ENCODE measurements at regions not wholly inside any gene's neighbourhood (a gene's known extent, or its start where the extent isn't known, plus 50 kb on each side); places are given as distances from the start of the nearest gene placed in this dataset.

- no peak overlapping the region for H2AFZ ChIP-seq (ENCODE audit: low read depth, low read length, poor library complexity, severe bottlenecking)
- BruUV-seq (replicated peaks): no TSS peak
- no peak overlapping the region for H3K4me3 ChIP-seq (replicated peaks in 1 of 2; ENCODE audit: low read depth in 1 of 2, low read length in 2 of 2)
- no peak overlapping the region for H3K27ac ChIP-seq (ENCODE audit: low read depth, low read length)
- H3K36me3 ChIP-seq (ENCODE audit: control insufficient read depth in 1 of 2, insufficient read depth in 2 of 2, low read length in 2 of 2): no peaks in the 10 kb centered on the region
- H3K9me3 ChIP-seq (ENCODE audit: control insufficient read depth in 1 of 2, insufficient read depth in 1 of 2, low read depth in 1 of 2, low read length in 2 of 2): peaks cover 5 to 10% of the 10 kb centered on the region in 2 experiments; a peak in 1 of 4 replicates
- ChIA-PET CTCF (no interaction called here), RAD21 (ENCODE audit: low non-redundant PET in 1 of 2, low total read pairs in 2 of 2, uncharacterized antibody in 2 of 2, unreplicated experiment in 2 of 2) (no interaction called here), POLR2A (no interaction called here)
- TF ChIP-seq, protein P1, sequence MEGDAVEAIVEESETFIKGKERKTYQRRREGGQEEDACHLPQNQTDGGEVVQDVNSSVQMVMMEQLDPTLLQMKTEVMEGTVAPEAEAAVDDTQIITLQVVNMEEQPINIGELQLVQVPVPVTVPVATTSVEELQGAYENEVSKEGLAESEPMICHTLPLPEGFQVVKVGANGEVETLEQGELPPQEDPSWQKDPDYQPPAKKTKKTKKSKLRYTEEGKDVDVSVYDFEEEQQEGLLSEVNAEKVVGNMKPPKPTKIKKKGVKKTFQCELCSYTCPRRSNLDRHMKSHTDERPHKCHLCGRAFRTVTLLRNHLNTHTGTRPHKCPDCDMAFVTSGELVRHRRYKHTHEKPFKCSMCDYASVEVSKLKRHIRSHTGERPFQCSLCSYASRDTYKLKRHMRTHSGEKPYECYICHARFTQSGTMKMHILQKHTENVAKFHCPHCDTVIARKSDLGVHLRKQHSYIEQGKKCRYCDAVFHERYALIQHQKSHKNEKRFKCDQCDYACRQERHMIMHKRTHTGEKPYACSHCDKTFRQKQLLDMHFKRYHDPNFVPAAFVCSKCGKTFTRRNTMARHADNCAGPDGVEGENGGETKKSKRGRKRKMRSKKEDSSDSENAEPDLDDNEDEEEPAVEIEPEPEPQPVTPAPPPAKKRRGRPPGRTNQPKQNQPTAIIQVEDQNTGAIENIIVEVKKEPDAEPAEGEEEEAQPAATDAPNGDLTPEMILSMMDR (IDR thresholded peaks at IDR 0.05 in 2 of 3, conservative IDR thresholded peaks at IDR 0.05 in 1 of 3; ENCODE audit: borderline replicate concordance in 1 of 3, insufficient read depth in 1 of 3, low read depth in 2 of 3, low read length in 2 of 3): no peak
- TF ChIP-seq YY1 (IDR thresholded peaks at IDR 0.05; ENCODE audit: extremely low read depth, insufficient replicate concordance, low read depth, low read length) (no peak), POLR2AphosphoS5 (IDR thresholded peaks at IDR 0.05; ENCODE audit: low read depth, low read length) (no peak), ZNF274 (IDR thresholded peaks at IDR 0.05; ENCODE audit: low read depth, low read length) (no peak), CBX3 (IDR thresholded peaks at IDR 0.05; ENCODE audit: low read depth) (no peak), SRF (IDR thresholded peaks at IDR 0.05; ENCODE audit: low read depth) (no peak)
- intact Hi-C loops (cut with micrococcal nuclease): no loop called here
- H3K4me2 ChIP-seq (ENCODE audit: low read length): no peak overlapping the region
- peaks cover 0 to 3% of the 10 kb centered on the region in 2 experiments; a peak in 1 of 4 replicates for H3K4me1 ChIP-seq (ENCODE audit: control insufficient read depth in 1 of 2, insufficient read depth in 2 of 2, low read length in 2 of 2)
- no peaks in the 10 kb centered on the region for H3K27me3 ChIP-seq (ENCODE audit: insufficient read depth, low read length)
- no peak for ATAC-seq
- H3K9me2 ChIP-seq (ENCODE audit: insufficient read depth): no peaks in the 10 kb centered on the region
- no peaks in the 10 kb centered on the region for H4K20me1 ChIP-seq (ENCODE audit: insufficient read depth)
- H3K9ac ChIP-seq (ENCODE audit: low read length): no peak overlapping the region
- DNase-seq (ENCODE audit: low read depth, low spot score): no peak
- H3K79me2 ChIP-seq (ENCODE audit: insufficient read depth, low read length): no peaks in the 10 kb centered on the region
Measured at GRCh38 chr9:18238752-18239447, 235.1 kb upstream of the ADAMTSL1 start.

GRCh38 chr9:18240213-18240612 is 233.7 kb upstream of the ADAMTSL1 start:
- Histone ChIP-seq H2AFZ (ENCODE audit: low read depth, low read length, poor library complexity, severe bottlenecking) (no peak overlapping the region), H4K20me1 (ENCODE audit: insufficient read depth) (no peaks in the 10 kb centered on the region), H3K4me2 (ENCODE audit: low read length) (no peak overlapping the region), H3K36me3 (ENCODE audit: control insufficient read depth in 1 of 2, insufficient read depth in 2 of 2, low read length in 2 of 2) (no peaks in the 10 kb centered on the region), H3K9me3 (ENCODE audit: control insufficient read depth in 1 of 2, insufficient read depth in 1 of 2, low read depth in 1 of 2, low read length in 2 of 2) (peaks cover 5 to 10% of the 10 kb centered on the region in 2 experiments; a peak in 1 of 4 replicates), H3K4me1 (ENCODE audit: control insufficient read depth in 1 of 2, insufficient read depth in 2 of 2, low read length in 2 of 2) (peaks cover 0 to 3% of the 10 kb centered on the region in 2 experiments; a peak in 1 of 4 replicates), H3K4me3 (replicated peaks in 1 of 2; ENCODE audit: low read depth in 1 of 2, low read length in 2 of 2) (no peak overlapping the region), H3K9me2 (ENCODE audit: insufficient read depth) (no peaks in the 10 kb centered on the region), H3K9ac (ENCODE audit: low read length) (no peak overlapping the region), H3K27me3 (ENCODE audit: insufficient read depth, low read length) (no peaks in the 10 kb centered on the region), H3K27ac (ENCODE audit: low read depth, low read length) (no peak overlapping the region), H3K79me2 (ENCODE audit: insufficient read depth, low read length) (no peaks in the 10 kb centered on the region)
- intact Hi-C loops (cut with micrococcal nuclease): no loop called here
- BruUV-seq (replicated peaks): no TSS peak
- DNase-seq (ENCODE audit: low read depth, low spot score): no peak
- ChIA-PET POLR2A (no interaction called here), RAD21 (ENCODE audit: low non-redundant PET in 1 of 2, low total read pairs in 2 of 2, uncharacterized antibody in 2 of 2, unreplicated experiment in 2 of 2) (no interaction called here), CTCF (no interaction called here)
- no peak for ATAC-seq
- no peak for TF ChIP-seq SP1 (IDR thresholded peaks at IDR 0.05; ENCODE audit: low read depth)
- TF ChIP-seq CEBPB (IDR thresholded peaks at IDR 0.05; ENCODE audit: low read depth): no peak
- no peak for TF ChIP-seq ELF1 (IDR thresholded peaks at IDR 0.05; ENCODE audit: borderline replicate concordance, low read depth)
- TF ChIP-seq JUND (IDR thresholded peaks at IDR 0.05): no peak
- no peak for TF ChIP-seq ATF3 (IDR thresholded peaks at IDR 0.05)
- TF ChIP-seq POLR2A (IDR thresholded peaks at IDR 0.05; ENCODE audit: borderline replicate concordance, extremely low read depth, insufficient read depth, insufficient read length): no peak
- no peak for TF ChIP-seq TCF7L2 (IDR thresholded peaks at IDR 0.05; ENCODE audit: borderline replicate concordance, extremely low read depth, insufficient read depth, insufficient read length)
- TF ChIP-seq, protein P2, sequence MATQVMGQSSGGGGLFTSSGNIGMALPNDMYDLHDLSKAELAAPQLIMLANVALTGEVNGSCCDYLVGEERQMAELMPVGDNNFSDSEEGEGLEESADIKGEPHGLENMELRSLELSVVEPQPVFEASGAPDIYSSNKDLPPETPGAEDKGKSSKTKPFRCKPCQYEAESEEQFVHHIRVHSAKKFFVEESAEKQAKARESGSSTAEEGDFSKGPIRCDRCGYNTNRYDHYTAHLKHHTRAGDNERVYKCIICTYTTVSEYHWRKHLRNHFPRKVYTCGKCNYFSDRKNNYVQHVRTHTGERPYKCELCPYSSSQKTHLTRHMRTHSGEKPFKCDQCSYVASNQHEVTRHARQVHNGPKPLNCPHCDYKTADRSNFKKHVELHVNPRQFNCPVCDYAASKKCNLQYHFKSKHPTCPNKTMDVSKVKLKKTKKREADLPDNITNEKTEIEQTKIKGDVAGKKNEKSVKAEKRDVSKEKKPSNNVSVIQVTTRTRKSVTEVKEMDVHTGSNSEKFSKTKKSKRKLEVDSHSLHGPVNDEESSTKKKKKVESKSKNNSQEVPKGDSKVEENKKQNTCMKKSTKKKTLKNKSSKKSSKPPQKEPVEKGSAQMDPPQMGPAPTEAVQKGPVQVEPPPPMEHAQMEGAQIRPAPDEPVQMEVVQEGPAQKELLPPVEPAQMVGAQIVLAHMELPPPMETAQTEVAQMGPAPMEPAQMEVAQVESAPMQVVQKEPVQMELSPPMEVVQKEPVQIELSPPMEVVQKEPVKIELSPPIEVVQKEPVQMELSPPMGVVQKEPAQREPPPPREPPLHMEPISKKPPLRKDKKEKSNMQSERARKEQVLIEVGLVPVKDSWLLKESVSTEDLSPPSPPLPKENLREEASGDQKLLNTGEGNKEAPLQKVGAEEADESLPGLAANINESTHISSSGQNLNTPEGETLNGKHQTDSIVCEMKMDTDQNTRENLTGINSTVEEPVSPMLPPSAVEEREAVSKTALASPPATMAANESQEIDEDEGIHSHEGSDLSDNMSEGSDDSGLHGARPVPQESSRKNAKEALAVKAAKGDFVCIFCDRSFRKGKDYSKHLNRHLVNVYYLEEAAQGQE (IDR thresholded peaks at IDR 0.05; ENCODE audit: low read depth): no peak
- TF ChIP-seq, protein P3, sequence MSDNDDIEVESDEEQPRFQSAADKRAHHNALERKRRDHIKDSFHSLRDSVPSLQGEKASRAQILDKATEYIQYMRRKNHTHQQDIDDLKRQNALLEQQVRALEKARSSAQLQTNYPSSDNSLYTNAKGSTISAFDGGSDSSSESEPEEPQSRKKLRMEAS (IDR thresholded peaks at IDR 0.05): no peak
